OCI-LY3 (cell line): ENCODE measurements at regions not wholly inside any gene's neighbourhood (a gene's known extent, or its start where the extent isn't known, plus 50 kb on each side); places are given as distances from the start of the nearest gene placed in this dataset.

Experiments
- H2AFZ ChIP-seq: fragments of 200-600, 300-600 bp; shearing (Covaris generic); 2 replicates; pipeline ENCODE4 v1.6.0; 2014; ENCODE audit warnings: antibody characterized with exemption, low read depth, low read length
- H3K27ac ChIP-seq: fragments of 200-600, 300-600 bp; sonication (generic); 2 replicates; pipeline ENCODE4 v1.5.1; 2014; ENCODE audit warnings: mild to moderate bottlenecking, low read length, moderate library complexity, mixed read lengths
- H3K27me3 ChIP-seq: fragments of 200-600, 300-600 bp; sonication (generic); 2 replicates; pipeline ENCODE4 v1.6.1; 2014; ENCODE audit warnings: low read depth, low read length, mixed read lengths
- H3K36me3 ChIP-seq: fragments of 200-600, 300-600 bp; sonication (generic); replicated peaks from 2 replicates; pipeline ENCODE3; 2014; ENCODE audit warnings: low read depth, low read length, mixed read lengths
- H3K4me1 ChIP-seq: fragments of 300-600, 200-600 bp; sonication (generic); 2 replicates; pipeline ENCODE4 v1.6.1; 2014; ENCODE audit warnings: low read length, mixed read lengths
- H3K4me2 ChIP-seq: fragments of 200-600, 300-600 bp; sonication (generic); 2 replicates; pipeline ENCODE4 v1.6.1; 2014; ENCODE audit warnings: low read length, mixed read lengths
- H3K4me3 ChIP-seq: fragments of 300-600, 200-600 bp; sonication (generic); 2 replicates; pipeline ENCODE4 v1.5.1; 2014; ENCODE audit warnings: antibody characterized with exemption, mild to moderate bottlenecking, low read length, moderate library complexity
- H3K79me2 ChIP-seq: fragments of 300-600, 200-600 bp; shearing (Covaris generic); 2 replicates; pipeline ENCODE4 v1.6.1; 2014; ENCODE audit warnings: mild to moderate bottlenecking, low read length, mixed read lengths
- H3K9ac ChIP-seq: fragments of 300-600, 200-600 bp; shearing (Covaris generic); 2 replicates; pipeline ENCODE4 v1.6.0; 2014; ENCODE audit warnings: mild to moderate bottlenecking, low read length, moderate library complexity
- H3K9me3 ChIP-seq: fragments of 200-600, 300-600 bp; shearing (Covaris generic); 2 replicates; pipeline ENCODE4 v1.6.1; 2014; ENCODE audit warnings: low read length, mixed read lengths; ENCODE audit not compliant: insufficient read depth
- H4K20me1 ChIP-seq: fragments of 200-600, 300-600 bp; sonication (generic); 2 replicates; pipeline ENCODE4 v1.6.1; 2016; ENCODE audit warnings: low read length, mixed read lengths; ENCODE audit not compliant: insufficient read depth
- CTCF ChIP-seq: fragments of 200-600, 300-600 bp; sonication (generic); IDR thresholded peaks from 2 replicates; pipeline ENCODE4 v1.5.1; 2014; ENCODE audit warnings: antibody characterized with exemption, low read length, low read depth
- EZH2phosphoT487 ChIP-seq: fragments of 200-600 bp; shearing (Covaris generic); IDR thresholded peaks from 2 replicates; pipeline ENCODE4 v1.6.1; 2018; ENCODE audit warnings: antibody characterized with exemption, mixed run types, low read depth

- H3K9ac ChIP-seq, result no peak overlapping the region
- no peaks in the 10 kb centered on the region for H3K36me3 ChIP-seq
Observed at GRCh38 chr5:7192016-7192415, 203.9 kb upstream of the ADCY2 start.

GRCh38 chr5:7202846-7203245, 193.1 kb upstream of the ADCY2 start:
- Histone ChIP-seq H3K9ac (no peak overlapping the region), H3K27ac (no peak overlapping the region), H3K36me3 (no peaks in the 10 kb centered on the region), H3K4me3 (no peak overlapping the region), H3K4me2 (no peak overlapping the region), H4K20me1 (no peaks in the 10 kb centered on the region), H3K27me3 (no peaks in the 10 kb centered on the region), H2AFZ (no peak overlapping the region), H3K4me1 (no peaks in the 10 kb centered on the region), H3K79me2 (no peaks in the 10 kb centered on the region), H3K9me3 (no peaks in the 10 kb centered on the region)
- TF ChIP-seq CTCF (no peak), EZH2phosphoT487 (no peak)

More at GRCh38 chr5:7192016-7192415, 203.9 kb upstream of the ADCY2 start:
- Histone ChIP-seq H3K4me1 (no peaks in the 10 kb centered on the region), H3K9me3 (no peaks in the 10 kb centered on the region), H4K20me1 (no peaks in the 10 kb centered on the region), H3K27me3 (no peaks in the 10 kb centered on the region), H3K79me2 (no peaks in the 10 kb centered on the region), H2AFZ (no peak overlapping the region), H3K27ac (no peak overlapping the region), H3K4me2 (no peak overlapping the region), H3K4me3 (no peak overlapping the region)
- TF ChIP-seq CTCF, result no peak
- TF ChIP-seq EZH2phosphoT487, result no peak

- Histone ChIP-seq H2AFZ (no peak overlapping the region), H3K4me1 (no peaks in the 10 kb centered on the region), H3K4me2 (no peak overlapping the region), H3K9me3 (no peaks in the 10 kb centered on the region), H3K27ac (no peak overlapping the region), H4K20me1 (no peaks in the 10 kb centered on the region), H3K36me3 (no peaks in the 10 kb centered on the region), H3K79me2 (no peaks in the 10 kb centered on the region), H3K27me3 (no peaks in the 10 kb centered on the region), H3K4me3 (no peak overlapping the region), H3K9ac (no peak overlapping the region)
- TF ChIP-seq CTCF, result no peak
- no peak for TF ChIP-seq EZH2phosphoT487
Observed at GRCh38 chr5:7207979-7208378, 188.0 kb upstream of the ADCY2 start.

- Histone ChIP-seq H3K79me2 (no peaks in the 10 kb centered on the region), H2AFZ (no peak overlapping the region), H3K9me3 (no peaks in the 10 kb centered on the region), H3K27me3 (no peaks in the 10 kb centered on the region), H3K9ac (no peak overlapping the region), H3K36me3 (no peaks in the 10 kb centered on the region), H3K4me3 (no peak overlapping the region), H3K4me2 (no peak overlapping the region), H4K20me1 (no peaks in the 10 kb centered on the region), H3K4me1 (no peaks in the 10 kb centered on the region), H3K27ac (no peak overlapping the region)
- TF ChIP-seq EZH2phosphoT487 (no peak), CTCF (no peak)
Observed at GRCh38 chr5:7208938-7209337, 187.0 kb upstream of the ADCY2 start.
